Activated naive CD4-positive, alpha-beta T cell treated with anti-CD3 and anti-CD28 coated beads for 36 hours (primary cell): ENCODE measurements at regions not wholly inside any gene's neighbourhood (a gene's known extent, or its start where the extent isn't known, plus 50 kb on each side); places are given as distances from the start of the nearest gene placed in this dataset.

Experiments used
- CTCF ChIA-PET: fragments of 350-600 bp; sonication (Branson Sonifier 250); formaldehyde crosslinking; loops from one replicate; lab custom pipeline; 2021; ENCODE audit warnings: antibody characterized with exemption; lab: Charles Lee
- DNase-seq: peaks from one replicate; pipeline ENCODE4 v3.0.0-alpha.2; 2020
- H3K27ac Mint-ChIP-seq: one replicate; pipeline ENCODE4 v1.8.0; 2021; ENCODE audit warnings: mild to moderate bottlenecking, mixed read lengths
- H3K27me3 Mint-ChIP-seq: one replicate; pipeline ENCODE4 v1.8.0; 2021; ENCODE audit warnings: low read depth, mixed read lengths
- H3K36me3 Mint-ChIP-seq: one replicate; pipeline ENCODE4 v1.8.0; 2021; ENCODE audit warnings: low read depth, mixed read lengths
- H3K4me1 Mint-ChIP-seq: one replicate; pipeline ENCODE4 v1.8.0; 2021; ENCODE audit warnings: low read depth, mixed read lengths
- H3K4me3 Mint-ChIP-seq: one replicate; pipeline ENCODE4 v1.8.0; 2021; ENCODE audit warnings: mild to moderate bottlenecking, moderate library complexity, mixed read lengths
- H3K9me3 Mint-ChIP-seq: one replicate; pipeline ENCODE4 v1.8.0; 2021; ENCODE audit warnings: mixed read lengths
- intact Hi-C: fragments of 100-400 bp; cut with micrococcal nuclease; formaldehyde crosslinking; loops from one replicate; pipeline ENCODE4 v1.15.1; 2023

DNA sequence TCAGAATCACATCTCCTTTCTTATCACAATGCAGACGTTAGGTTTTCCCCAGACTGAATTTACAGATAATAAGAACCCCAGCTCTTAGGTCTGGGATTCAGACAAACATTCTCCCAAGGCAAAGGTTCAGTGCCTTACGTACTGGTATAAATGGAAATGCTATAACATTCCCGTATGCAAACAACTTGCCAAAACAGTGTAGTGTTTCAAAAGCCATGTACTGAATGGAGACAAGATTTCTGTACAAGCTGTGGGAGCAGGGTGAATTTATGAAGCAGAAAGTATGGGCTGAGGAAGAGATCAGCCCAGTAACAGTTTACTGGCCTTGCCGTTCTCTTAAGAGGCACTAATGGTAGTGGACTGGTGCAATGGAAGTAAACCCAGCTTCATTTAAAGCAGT lies 225.5 kb upstream of the ZNF462 start:
- Mint-ChIP-seq H3K9me3 (peaks cover 4% of the 10 kb centered on the region), H3K4me1 (no peaks in the 10 kb centered on the region), H3K4me3 (no peak overlapping the region), H3K27ac (no peak overlapping the region), H3K27me3 (no peaks in the 10 kb centered on the region), H3K36me3 (no peaks in the 10 kb centered on the region)
- CTCF ChIA-PET = no interaction called here
- intact Hi-C loops = no loop called here
- DNase-seq = no peak

DNA sequence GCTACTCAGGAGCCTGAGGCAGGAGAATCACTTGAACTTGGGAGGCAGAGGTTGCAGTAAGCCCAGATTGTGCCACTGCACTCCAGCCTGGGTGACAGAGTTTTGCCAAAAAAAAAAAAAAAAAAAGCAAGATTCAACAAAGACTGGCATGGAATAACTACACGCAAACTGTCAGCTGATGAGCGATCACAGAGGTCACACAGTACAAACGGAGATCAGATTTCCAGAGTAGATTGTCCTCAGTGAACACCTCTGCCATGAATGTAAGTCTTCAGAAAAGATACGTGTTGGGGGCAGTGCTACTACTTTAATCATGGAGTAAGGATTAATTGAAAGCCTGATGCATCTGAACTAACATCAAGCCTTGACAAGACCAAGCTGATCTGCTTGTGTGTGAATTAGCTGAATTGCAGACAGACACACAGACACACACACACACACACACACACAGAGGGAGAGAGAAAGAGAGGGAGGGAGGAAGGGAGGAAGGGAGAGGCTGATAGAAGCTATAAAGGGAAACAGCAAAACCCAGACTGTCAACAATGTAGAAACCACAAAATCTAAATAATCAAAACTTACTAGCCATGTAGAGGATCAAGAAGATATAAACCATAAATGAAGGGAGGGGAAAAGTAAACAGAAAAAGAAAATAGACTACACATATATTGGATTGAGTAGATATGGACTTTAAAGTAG lies 222.9 kb upstream of the ZNF462 start:
- no peaks in the 10 kb centered on the region for H3K27me3 Mint-ChIP-seq
- no peak overlapping the region for H3K27ac Mint-ChIP-seq
- no peak overlapping the region for H3K4me3 Mint-ChIP-seq
- CTCF ChIA-PET = no interaction called here
- intact Hi-C loops = no loop called here
- peaks cover 10% of the 10 kb centered on the region for H3K9me3 Mint-ChIP-seq
- H3K36me3 Mint-ChIP-seq = no peaks in the 10 kb centered on the region
- no peak for DNase-seq
- H3K4me1 Mint-ChIP-seq = no peaks in the 10 kb centered on the region

DNA sequence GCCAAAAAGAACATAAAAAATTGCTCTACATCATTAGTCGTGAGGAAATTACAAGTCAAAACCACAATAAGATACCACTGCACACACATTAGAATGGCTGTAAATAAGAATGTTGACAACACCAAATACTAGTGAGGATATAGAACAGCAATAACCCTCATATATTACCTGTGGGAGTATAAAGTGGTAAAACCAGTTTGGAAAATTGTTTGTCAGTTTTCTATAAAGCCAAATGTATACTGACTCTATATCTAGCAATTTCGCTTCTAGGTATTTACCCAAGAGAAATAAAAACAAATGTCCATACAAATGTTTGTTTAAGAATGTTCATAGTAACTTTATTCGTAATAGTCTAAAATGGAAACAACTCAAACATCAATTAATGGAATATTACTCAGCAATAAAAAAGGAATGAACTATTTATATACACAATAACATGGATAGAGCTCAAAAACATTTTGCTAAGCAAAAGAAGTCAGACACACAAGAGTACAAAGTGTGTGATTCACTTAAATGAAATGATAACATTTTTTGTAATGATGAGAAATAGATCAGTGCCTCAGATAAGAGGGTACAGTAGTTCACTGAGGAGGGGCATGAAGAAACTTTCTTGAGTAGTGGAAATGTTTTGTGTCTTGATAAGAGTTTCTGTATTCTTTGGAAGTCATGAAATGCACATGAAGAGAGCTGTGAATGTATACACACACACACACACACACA lies 219.6 kb upstream of the ZNF462 start:
- Mint-ChIP-seq H3K36me3 (no peaks in the 10 kb centered on the region), H3K27ac (no peak overlapping the region), H3K4me1 (no peaks in the 10 kb centered on the region), H3K4me3 (no peak overlapping the region), H3K27me3 (no peaks in the 10 kb centered on the region), H3K9me3 (peaks cover 12% of the 10 kb centered on the region)
- intact Hi-C loops = no loop called here
- CTCF ChIA-PET = no interaction called here
- DNase-seq = no peak

DNA sequence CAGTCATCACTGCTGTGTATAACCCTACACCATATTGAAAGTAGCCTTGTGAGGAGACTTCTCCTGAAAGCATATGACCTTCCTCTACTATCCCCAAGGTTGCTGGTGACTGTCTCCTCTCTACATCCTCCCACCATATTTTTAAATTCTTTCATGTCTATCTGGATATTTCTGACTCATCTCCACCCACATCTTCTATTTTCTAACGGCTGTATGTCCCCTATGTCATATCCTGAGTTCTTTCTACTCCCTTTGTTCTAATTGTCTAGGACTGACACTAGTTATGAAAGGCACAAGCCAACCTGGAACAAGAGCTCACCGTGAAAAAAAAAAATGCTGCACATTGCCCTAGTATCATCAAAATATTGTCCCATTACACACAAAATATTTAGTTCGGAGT lies 218.3 kb upstream of the ZNF462 start:
- no peak for DNase-seq
- Mint-ChIP-seq H3K27me3 (no peaks in the 10 kb centered on the region), H3K4me1 (no peaks in the 10 kb centered on the region), H3K36me3 (no peaks in the 10 kb centered on the region), H3K4me3 (no peak overlapping the region), H3K9me3 (peaks cover 12% of the 10 kb centered on the region), H3K27ac (no peak overlapping the region)
- intact Hi-C loops = no loop called here
- CTCF ChIA-PET = no interaction called here

DNA sequence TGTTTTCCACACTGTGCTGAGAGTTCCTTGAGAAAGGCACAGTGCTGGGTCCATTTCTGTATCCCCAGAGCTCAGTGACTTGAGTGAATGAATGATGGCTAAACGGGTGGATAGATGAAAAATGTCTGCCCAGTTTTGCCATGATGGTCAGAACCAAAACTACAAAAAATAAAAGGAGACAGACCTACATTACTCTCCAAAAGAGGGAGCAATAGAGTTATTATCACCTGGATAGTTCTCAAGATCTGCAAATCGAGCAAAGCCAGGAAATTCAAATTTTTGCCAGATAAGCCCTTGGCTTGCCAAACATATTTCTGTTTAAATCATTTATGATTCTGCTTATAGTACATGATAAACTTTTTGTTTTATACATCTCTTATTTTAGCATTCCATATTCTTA lies 214.2 kb upstream of the ZNF462 start:
- Mint-ChIP-seq H3K36me3 (no peaks in the 10 kb centered on the region), H3K9me3 (peaks cover 2% of the 10 kb centered on the region), H3K27me3 (no peaks in the 10 kb centered on the region), H3K4me1 (no peaks in the 10 kb centered on the region), H3K27ac (no peak overlapping the region), H3K4me3 (no peak overlapping the region)
- DNase-seq = no peak
- intact Hi-C loops = no loop called here
- CTCF ChIA-PET = no interaction called here

DNA sequence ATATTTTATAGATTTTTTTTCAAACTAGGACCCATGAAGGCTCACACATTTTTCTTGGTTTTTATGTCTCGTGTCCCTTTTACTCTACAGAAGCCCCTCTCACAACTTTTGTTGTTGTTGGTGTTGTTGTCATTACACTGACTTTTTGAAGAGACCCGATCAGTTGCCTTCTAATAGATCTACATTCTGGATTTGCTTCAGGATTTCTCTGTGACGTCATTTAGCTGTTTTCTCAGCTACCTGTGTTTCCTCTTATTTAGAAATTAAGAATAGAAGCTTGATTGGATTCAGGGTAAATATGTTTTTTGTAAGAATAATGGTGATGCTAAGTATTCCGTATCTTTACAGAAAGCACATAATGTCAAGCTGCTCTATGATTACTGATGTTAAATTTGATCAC lies 213.3 kb upstream of the ZNF462 start:
- H3K4me3 Mint-ChIP-seq = no peak overlapping the region
- H3K27me3 Mint-ChIP-seq = no peaks in the 10 kb centered on the region
- peaks cover 2% of the 10 kb centered on the region for H3K9me3 Mint-ChIP-seq
- no peaks in the 10 kb centered on the region for H3K4me1 Mint-ChIP-seq
- intact Hi-C loops = no loop called here
- no peaks in the 10 kb centered on the region for H3K36me3 Mint-ChIP-seq
- CTCF ChIA-PET = no interaction called here
- no peak for DNase-seq
- no peak overlapping the region for H3K27ac Mint-ChIP-seq

DNA sequence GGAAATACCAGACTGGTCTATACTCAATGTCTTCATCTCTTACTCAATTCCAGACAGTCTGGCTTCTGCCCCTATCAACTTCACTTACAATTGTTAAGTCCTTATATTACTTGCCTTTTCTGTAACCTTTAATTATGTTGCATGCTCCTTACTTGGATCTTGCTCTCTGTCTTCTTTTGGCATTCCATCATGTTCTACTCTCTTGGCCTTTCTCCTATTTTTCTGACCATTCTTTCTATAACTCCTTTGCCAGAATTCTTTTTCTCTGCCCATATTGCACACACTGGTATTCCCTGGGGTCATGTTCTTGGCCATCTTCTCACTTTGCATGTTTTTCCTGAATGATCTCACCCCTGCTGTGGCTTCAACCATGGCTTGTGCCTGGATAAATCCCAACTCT lies 209.8 kb upstream of the ZNF462 start:
- Mint-ChIP-seq H3K9me3 (no peaks in the 10 kb centered on the region), H3K27ac (no peak overlapping the region), H3K4me3 (no peak overlapping the region), H3K4me1 (no peaks in the 10 kb centered on the region), H3K36me3 (no peaks in the 10 kb centered on the region), H3K27me3 (no peaks in the 10 kb centered on the region)
- no peak for DNase-seq
- intact Hi-C loops = no loop called here
- CTCF ChIA-PET = no interaction called here

DNA sequence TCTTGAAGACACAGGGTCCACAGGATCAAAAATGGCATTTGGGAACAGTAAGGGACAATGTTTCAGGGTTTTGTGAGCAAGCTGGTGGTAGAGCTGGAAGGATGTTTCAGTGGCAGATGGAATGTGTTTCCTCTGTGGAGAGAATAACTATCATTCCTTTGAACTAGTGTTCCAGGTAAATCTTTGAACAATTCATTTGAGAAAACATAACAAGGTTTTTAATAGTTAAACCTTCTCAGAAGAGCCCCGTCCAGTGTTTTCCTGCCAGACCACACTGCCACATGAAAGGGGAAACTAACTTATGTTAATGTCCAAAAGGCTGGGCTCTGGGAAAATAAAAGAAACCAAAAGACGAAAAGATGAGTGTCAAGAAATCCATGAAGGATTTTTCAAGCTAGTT lies 207.0 kb upstream of the ZNF462 start:
- H3K27ac Mint-ChIP-seq = no peak overlapping the region
- intact Hi-C loops = no loop called here
- DNase-seq = no peak
- no peak overlapping the region for H3K4me3 Mint-ChIP-seq
- no peaks in the 10 kb centered on the region for H3K36me3 Mint-ChIP-seq
- no peaks in the 10 kb centered on the region for H3K4me1 Mint-ChIP-seq
- CTCF ChIA-PET = no interaction called here
- no peaks in the 10 kb centered on the region for H3K9me3 Mint-ChIP-seq
- no peaks in the 10 kb centered on the region for H3K27me3 Mint-ChIP-seq

DNA sequence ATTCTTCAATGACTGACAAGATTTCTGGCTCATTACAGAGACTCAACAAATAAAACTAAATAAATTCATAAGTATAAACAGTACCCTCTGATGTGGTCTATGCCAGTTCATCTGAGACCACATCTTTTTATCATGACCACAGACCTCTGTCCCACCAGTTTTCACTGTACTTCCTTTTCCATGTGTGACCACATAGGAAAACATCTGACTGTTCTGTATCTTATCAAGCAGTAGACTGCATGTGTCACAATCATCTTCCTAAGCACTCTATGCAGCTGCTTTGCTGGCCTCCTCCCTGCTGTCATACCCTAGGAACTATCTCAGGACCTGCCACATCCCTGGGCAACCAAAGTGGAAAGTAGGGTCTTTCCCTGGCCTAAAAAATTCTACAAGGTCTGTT lies 205.0 kb upstream of the ZNF462 start:
- no peak overlapping the region for H3K27ac Mint-ChIP-seq
- H3K4me1 Mint-ChIP-seq = no peaks in the 10 kb centered on the region
- CTCF ChIA-PET = no interaction called here
- no peaks in the 10 kb centered on the region for H3K27me3 Mint-ChIP-seq
- no peak for DNase-seq
- no peak overlapping the region for H3K4me3 Mint-ChIP-seq
- H3K9me3 Mint-ChIP-seq = no peaks in the 10 kb centered on the region
- intact Hi-C loops = no loop called here
- H3K36me3 Mint-ChIP-seq = no peaks in the 10 kb centered on the region

DNA sequence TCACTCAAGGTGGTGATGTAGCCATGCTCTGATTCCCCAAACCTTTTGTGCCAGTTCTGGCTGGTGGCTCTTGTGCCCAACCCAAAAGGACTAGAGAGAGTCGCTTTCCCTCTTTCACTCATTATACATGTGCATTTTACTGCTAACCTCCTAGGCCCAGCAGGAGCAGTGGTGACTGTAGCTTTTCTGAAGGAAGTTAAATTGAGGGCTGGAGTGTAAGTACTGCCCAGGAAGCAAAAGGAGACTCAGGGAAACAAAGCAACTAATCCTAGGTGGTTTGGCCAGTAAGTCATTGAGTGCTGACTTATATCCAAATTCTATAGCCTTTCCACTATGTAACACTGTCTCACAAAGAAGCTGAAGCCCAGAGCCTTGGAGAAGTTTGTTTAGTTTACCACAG lies 194.4 kb upstream of the ZNF462 start:
- Mint-ChIP-seq H3K4me3 (no peak overlapping the region), H3K36me3 (no peaks in the 10 kb centered on the region), H3K27me3 (no peaks in the 10 kb centered on the region), H3K4me1 (no peaks in the 10 kb centered on the region), H3K9me3 (peaks cover 2% of the 10 kb centered on the region), H3K27ac (no peak overlapping the region)
- intact Hi-C loops = no loop called here
- no peak for DNase-seq
- CTCF ChIA-PET = no interaction called here

DNA sequence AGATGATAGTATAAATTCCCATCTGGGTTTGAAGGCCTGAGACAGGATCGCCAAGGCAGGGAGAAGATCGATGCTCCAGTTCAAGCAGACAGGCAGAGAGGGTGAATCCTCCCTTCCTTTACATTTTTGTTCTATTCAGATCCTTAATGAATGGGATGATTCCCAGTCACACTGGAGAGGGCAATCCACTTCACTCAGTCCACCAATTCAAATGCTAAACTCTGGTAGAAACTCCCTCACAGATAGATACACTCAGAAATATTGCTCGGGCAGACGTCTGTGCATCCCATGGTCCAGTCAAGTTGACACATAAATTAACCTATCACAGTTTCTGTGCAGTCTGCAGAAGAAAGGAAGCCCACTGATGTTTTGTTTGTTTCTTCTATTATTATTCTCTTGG lies 193.1 kb upstream of the ZNF462 start:
- H3K27me3 Mint-ChIP-seq = no peaks in the 10 kb centered on the region
- H3K36me3 Mint-ChIP-seq = no peaks in the 10 kb centered on the region
- no peak for DNase-seq
- peaks cover 2% of the 10 kb centered on the region for H3K9me3 Mint-ChIP-seq
- CTCF ChIA-PET = no interaction called here
- no peak overlapping the region for H3K4me3 Mint-ChIP-seq
- intact Hi-C loops = no loop called here
- H3K27ac Mint-ChIP-seq = no peak overlapping the region
- H3K4me1 Mint-ChIP-seq = no peaks in the 10 kb centered on the region

DNA sequence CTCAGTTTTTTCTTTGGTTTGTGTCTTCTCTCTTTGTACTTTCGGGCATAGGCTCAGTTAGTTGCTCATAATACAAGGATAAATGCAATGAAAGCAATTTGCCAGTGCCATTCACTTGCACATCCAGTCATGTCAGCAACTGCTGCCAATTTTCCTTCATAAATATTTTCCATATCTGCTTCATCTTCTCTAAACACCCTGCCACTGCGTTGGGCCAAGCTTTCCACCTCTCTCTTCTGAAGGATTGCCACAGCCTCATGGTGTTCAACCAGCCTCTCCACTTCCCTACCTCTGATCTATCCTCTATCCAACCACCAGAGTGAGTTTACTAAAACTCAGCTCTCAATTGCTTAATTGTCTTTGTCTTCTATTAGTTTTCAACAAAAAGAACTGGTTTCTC lies 192.5 kb upstream of the ZNF462 start:
- intact Hi-C loops = no loop called here
- H3K27ac Mint-ChIP-seq = no peak overlapping the region
- DNase-seq = no peak
- H3K4me1 Mint-ChIP-seq = no peaks in the 10 kb centered on the region
- H3K36me3 Mint-ChIP-seq = no peaks in the 10 kb centered on the region
- peaks cover 2% of the 10 kb centered on the region for H3K9me3 Mint-ChIP-seq
- no peak overlapping the region for H3K4me3 Mint-ChIP-seq
- no peaks in the 10 kb centered on the region for H3K27me3 Mint-ChIP-seq
- CTCF ChIA-PET = no interaction called here

DNA sequence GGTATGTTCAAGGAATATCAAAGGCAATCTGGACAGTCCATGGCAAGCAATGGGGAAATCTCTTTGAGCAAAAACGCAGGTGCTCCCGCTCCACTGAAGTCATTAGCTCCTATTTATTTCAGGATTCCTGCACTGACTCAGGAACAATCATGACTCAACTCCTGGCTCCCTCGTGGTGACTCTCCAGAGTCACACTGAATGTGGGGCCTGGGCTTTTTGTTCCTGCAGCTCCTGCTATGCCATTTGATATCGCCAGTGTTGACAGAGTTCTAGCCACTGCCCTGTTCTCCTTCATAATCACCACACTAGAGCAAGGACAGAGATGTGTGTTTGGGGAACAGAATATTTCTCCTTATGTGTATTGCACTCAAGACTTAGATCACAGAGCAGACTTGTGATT lies 187.2 kb upstream of the ZNF462 start:
- no peaks in the 10 kb centered on the region for H3K36me3 Mint-ChIP-seq
- H3K27ac Mint-ChIP-seq = no peak overlapping the region
- no peaks in the 10 kb centered on the region for H3K27me3 Mint-ChIP-seq
- no peak overlapping the region for H3K4me3 Mint-ChIP-seq
- CTCF ChIA-PET = no interaction called here
- H3K9me3 Mint-ChIP-seq = no peaks in the 10 kb centered on the region
- no peaks in the 10 kb centered on the region for H3K4me1 Mint-ChIP-seq
- no peak for DNase-seq
- intact Hi-C loops = no loop called here
